ENCODE measurements at regions not wholly inside any gene's neighbourhood (a gene's known extent, or its start where the extent isn't known, plus 50 kb on each side); places are given as distances from the start of the nearest gene placed in this dataset.

DNA sequence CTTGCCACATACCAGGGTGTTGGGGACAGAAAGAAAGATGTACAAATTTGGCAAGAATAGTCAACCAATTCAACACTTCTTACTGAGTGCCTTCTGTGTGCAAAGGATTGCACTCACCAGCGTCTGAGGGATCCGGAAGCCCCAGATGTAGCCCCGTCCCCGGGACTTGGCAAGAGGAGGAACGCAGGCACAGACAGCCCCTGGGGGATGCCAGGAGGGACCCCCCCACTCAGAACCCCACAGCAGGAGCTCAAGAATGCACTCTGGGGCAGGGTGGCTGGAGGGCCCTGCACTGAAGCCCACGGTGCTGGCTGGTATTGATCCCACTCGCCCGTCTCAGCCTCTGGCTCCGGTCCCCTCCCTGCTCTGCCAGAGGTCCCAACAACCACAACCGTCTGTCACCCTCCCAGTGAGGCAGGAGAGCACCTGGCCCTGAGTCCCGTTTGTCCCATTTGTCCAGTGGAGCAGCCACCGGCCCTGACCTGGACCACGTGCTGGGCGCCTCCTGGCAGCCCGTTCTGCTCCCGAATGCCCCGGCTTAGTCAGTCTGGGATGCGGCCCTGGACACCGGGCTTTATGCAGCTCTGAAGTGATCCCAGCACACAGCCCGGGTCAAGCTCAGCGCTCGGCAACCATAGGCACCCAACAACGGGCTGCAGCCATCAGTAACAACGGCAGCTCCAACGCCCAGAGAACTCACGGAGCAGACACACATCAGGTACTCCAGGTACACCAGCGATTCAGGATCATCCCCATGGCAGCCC is 128.7 kb downstream of the DLL1 start:
- Histone ChIP-seq H3K9me2 (replicated peaks; ENCODE audit: insufficient read depth, low read length) (no peaks in the 10 kb centered on the region), H3K36me3 (ENCODE audit: low read length) (no peaks in the 10 kb centered on the region), H3K4me3 (ENCODE audit: insufficient read depth, low read length, poor library complexity, severe bottlenecking) (no peak overlapping the region), H3K27me3 (ENCODE audit: low read length) (no peaks in the 10 kb centered on the region), H3K79me2 (ENCODE audit: insufficient read depth, low read length) (no peaks in the 10 kb centered on the region), H3K27ac (ENCODE audit: low read depth, low read length) (no peak overlapping the region), H4K20me1 (ENCODE audit: low read depth, low read length) (no peaks in the 10 kb centered on the region), H3K9me3 (ENCODE audit: insufficient read depth, low read length) (peaks cover 4% of the 10 kb centered on the region; the same call in 1 of the 2 replicates), H3F3A (ENCODE audit: insufficient read depth) (no peaks in the 10 kb centered on the region), H3K9ac (ENCODE audit: low read length) (no peak overlapping the region), H2AFZ (ENCODE audit: low read depth, low read length, severe bottlenecking) (no peak overlapping the region), H3K4me2 (ENCODE audit: low read depth, low read length, poor library complexity, severe bottlenecking) (no peak overlapping the region)
- no peak for TF ChIP-seq CTCF (IDR thresholded peaks at IDR 0.05; ENCODE audit: insufficient read depth, low read length, poor library complexity, severe bottlenecking)
- no peak for TF ChIP-seq EZH2phosphoT487 (conservative IDR thresholded peaks at IDR 0.05; ENCODE audit: low read length)

DNA sequence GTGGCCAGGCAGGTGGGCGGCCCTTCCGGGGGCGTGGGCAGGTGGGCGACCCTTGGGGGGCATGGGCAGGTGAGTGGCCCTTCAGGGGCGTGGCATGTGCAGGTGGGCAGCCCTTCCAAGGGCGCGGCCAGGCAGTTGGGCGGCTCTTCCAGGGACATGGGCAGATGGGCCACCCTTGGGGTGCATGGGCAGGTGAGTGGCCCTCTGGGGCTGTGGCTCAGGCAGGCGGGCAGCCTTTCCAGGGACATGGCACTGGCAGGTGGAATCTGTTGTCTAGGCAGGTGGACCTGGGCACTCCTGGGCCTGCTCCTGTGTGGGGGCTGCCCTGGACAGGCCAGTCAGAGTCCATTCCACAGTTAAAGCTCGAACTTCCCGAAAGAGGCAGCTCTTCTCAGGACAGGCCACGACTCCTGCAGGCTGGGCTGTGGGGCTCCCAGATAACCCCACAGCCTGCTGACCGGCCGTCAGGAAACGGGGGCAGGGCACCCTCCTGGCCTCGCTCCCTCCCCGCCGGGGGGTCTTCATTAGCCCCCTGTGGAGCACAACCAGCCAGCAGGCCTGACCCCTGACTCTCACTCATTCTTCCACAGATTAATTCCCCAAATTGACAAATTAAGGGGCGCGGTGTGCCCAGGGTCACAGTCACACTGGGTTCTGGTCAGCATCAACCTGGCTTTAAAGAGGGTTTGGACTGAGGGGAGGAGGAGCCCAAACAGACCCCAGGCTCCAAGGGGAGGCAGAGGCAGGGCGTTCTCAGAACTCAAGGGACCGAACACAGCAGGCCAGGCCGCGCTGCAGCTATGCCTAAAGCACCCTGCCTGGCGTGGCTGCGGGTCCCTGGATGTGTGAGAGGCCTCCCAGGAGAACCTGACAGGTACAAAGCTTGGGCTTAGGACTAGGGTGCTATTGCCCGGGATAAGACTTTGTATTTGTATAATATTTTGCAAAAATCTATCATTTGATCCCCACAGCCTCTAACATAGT is 130.0 kb downstream of the DLL1 start:
- H3F3A ChIP-seq (ENCODE audit: insufficient read depth): no peaks in the 10 kb centered on the region
- no peak overlapping the region for H3K9ac ChIP-seq (ENCODE audit: low read length)
- no peaks in the 10 kb centered on the region for H4K20me1 ChIP-seq (ENCODE audit: low read depth, low read length)
- no peak overlapping the region for H3K27ac ChIP-seq (ENCODE audit: low read depth, low read length)
- H3K9me2 ChIP-seq (replicated peaks; ENCODE audit: insufficient read depth, low read length): no peaks in the 10 kb centered on the region
- no peak overlapping the region for H3K4me3 ChIP-seq (ENCODE audit: insufficient read depth, low read length, poor library complexity, severe bottlenecking)
- peaks cover 4% of the 10 kb centered on the region; the same call in 1 of the 2 replicates for H3K9me3 ChIP-seq (ENCODE audit: insufficient read depth, low read length)
- no peak for TF ChIP-seq CTCF (IDR thresholded peaks at IDR 0.05; ENCODE audit: insufficient read depth, low read length, poor library complexity, severe bottlenecking)
- H3K4me2 ChIP-seq (ENCODE audit: low read depth, low read length, poor library complexity, severe bottlenecking): no peak overlapping the region
- no peaks in the 10 kb centered on the region for H3K27me3 ChIP-seq (ENCODE audit: low read length)
- H3K79me2 ChIP-seq (ENCODE audit: insufficient read depth, low read length): no peaks in the 10 kb centered on the region
- no peak overlapping the region for H2AFZ ChIP-seq (ENCODE audit: low read depth, low read length, severe bottlenecking)
- no peaks in the 10 kb centered on the region for H3K36me3 ChIP-seq (ENCODE audit: low read length)

DNA sequence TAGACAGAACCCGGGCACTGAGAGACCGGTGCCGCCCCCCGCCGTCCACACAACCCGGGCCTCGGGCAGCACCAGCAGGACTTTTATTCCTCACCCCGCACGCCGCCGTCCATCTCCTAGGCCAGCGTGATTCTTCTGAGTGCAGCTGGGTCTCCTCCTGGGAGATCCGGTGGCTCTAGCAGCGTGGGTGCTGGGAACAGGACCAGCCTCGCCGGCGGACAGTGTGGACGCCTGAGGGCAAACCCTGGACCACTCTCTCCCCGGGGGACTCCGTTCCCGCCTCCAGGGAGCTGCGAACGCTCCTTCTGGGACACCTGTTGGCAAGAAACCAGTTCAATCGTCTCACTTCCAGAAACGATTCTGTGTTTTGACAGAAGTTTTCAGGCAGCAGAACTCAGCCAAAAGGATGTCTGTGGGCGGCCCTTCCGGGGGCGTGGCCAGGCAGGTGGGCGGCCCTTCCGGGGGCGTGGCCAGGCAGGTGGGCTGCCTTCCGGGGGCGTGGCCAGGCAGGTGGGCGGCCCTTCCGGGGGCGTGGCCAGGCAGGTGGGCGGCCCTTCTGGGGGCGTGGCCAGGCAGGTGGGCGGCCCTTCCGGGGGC is 130.7 kb downstream of the DLL1 start:
- no peak overlapping the region for H3K4me3 ChIP-seq (ENCODE audit: insufficient read depth, low read length, poor library complexity, severe bottlenecking)

More for the DNA sequence above, 130.7 kb downstream of the DLL1 start:
- Histone ChIP-seq H3K79me2 (ENCODE audit: insufficient read depth, low read length) (no peaks in the 10 kb centered on the region), H3K27me3 (ENCODE audit: low read length) (no peaks in the 10 kb centered on the region), H4K20me1 (ENCODE audit: low read depth, low read length) (no peaks in the 10 kb centered on the region), H3F3A (ENCODE audit: insufficient read depth) (no peaks in the 10 kb centered on the region), H3K9ac (ENCODE audit: low read length) (no peak overlapping the region), H3K4me2 (ENCODE audit: low read depth, low read length, poor library complexity, severe bottlenecking) (no peak overlapping the region), H3K27ac (ENCODE audit: low read depth, low read length) (no peak overlapping the region), H3K9me2 (replicated peaks; ENCODE audit: insufficient read depth, low read length) (no peaks in the 10 kb centered on the region), H3K36me3 (ENCODE audit: low read length) (no peaks in the 10 kb centered on the region), H2AFZ (ENCODE audit: low read depth, low read length, severe bottlenecking) (no peak overlapping the region), H3K9me3 (ENCODE audit: insufficient read depth, low read length) (peaks cover 4% of the 10 kb centered on the region; the same call in 1 of the 2 replicates)
- no peak for TF ChIP-seq CTCF (IDR thresholded peaks at IDR 0.05; ENCODE audit: insufficient read depth, low read length, poor library complexity, severe bottlenecking)
- no peak for TF ChIP-seq EZH2phosphoT487 (conservative IDR thresholded peaks at IDR 0.05; ENCODE audit: low read length)

All from SU-DHL-6 (cell line).